GM12872 (cell line): ENCODE measurements at regions not wholly inside any gene's neighbourhood (a gene's known extent, or its start where the extent isn't known, plus 50 kb on each side); places are given as distances from the start of the nearest gene placed in this dataset.

Experiments
- TF ChIP-seq, protein P1 (sequence below): IDR thresholded peaks from 3 replicates; pipeline ENCODE4 v1.5.1; 2011; ENCODE audit warnings: low read depth, mild to moderate bottlenecking, low read length, moderate library complexity; ENCODE audit not compliant: insufficient read depth

DNA sequence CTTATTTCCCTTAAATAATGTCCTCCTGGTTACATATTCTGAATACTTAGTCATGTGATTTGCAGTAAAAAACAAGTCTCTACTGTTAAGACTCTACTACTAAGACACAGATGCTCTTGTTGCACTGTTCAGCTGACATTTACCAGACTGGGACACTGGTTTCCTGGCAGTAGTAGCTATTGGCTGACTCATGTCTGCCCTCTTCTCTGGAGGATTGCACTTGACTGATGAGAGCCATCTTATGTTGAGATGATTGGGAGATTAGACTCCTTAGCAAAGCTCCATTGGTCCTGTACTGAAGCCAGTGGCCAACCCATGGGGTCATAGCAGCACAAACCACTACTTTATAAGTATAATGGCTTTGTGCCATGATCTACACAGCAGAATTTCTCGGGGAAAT is 1672.6 kb upstream of the PCDH20 start:
- TF ChIP-seq, protein P1, sequence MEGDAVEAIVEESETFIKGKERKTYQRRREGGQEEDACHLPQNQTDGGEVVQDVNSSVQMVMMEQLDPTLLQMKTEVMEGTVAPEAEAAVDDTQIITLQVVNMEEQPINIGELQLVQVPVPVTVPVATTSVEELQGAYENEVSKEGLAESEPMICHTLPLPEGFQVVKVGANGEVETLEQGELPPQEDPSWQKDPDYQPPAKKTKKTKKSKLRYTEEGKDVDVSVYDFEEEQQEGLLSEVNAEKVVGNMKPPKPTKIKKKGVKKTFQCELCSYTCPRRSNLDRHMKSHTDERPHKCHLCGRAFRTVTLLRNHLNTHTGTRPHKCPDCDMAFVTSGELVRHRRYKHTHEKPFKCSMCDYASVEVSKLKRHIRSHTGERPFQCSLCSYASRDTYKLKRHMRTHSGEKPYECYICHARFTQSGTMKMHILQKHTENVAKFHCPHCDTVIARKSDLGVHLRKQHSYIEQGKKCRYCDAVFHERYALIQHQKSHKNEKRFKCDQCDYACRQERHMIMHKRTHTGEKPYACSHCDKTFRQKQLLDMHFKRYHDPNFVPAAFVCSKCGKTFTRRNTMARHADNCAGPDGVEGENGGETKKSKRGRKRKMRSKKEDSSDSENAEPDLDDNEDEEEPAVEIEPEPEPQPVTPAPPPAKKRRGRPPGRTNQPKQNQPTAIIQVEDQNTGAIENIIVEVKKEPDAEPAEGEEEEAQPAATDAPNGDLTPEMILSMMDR, result no peak

GRCh38 chr13:63086286-63086685 is 1670.6 kb upstream of the PCDH20 start:
- TF ChIP-seq, protein P1, result no peak

DNA sequence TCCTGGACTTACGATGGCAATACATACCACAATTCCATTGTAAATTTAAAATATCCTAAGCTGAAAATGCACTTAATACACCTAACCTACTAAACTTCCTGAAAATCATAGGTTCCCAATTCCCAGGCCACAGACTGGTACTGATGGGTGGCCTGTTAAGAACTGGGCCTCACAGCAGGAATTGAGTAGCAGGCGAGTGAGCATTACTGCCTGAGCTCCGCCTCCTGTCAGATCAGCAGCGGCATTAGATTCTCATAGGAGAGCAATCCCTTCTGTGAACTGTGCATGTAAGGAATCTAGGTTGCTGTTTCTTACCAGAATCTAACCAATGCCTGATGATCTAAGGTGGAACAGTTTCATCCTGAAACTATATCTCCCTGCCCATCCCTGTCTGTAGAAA is 1670.2 kb upstream of the PCDH20 start:
- TF ChIP-seq, protein P1, result no peak

DNA sequence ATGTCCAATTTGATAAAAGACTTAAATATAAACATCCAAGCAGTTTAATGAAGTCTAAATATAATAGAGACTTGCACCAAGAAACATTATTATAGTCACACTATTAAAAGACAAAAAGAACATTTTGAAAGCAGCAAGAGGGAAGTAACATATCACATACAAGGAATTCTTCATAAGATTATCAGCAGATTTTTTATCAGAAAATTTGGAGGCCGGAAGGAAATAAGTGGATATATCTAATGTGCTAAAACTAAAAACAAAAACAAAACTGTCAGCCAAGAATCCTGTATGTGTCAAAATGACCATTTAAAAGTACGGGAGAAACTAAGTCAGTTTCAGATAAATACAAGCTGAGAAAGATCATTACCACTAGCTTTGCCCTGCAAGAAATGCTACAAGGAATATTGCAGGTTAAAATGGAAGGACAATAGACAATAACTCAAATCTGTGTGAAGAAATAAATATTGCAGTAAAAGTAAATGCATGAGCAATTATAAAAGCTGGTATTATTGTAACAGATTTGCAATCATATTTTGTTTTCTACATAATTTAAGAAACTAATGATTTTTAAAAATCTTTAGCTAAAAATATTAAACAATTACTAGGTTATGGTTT is 1665.9 kb upstream of the PCDH20 start:
- TF ChIP-seq, protein P1, result no peak

- TF ChIP-seq, protein P1, result no peak
These were observed 1659.5 kb upstream of the PCDH20 start for GRCh38 chr13:63075126-63075525.

- TF ChIP-seq, protein P1, result no peak
These were observed 1634.6 kb upstream of the PCDH20 start for GRCh38 chr13:63050287-63050686.

DNA sequence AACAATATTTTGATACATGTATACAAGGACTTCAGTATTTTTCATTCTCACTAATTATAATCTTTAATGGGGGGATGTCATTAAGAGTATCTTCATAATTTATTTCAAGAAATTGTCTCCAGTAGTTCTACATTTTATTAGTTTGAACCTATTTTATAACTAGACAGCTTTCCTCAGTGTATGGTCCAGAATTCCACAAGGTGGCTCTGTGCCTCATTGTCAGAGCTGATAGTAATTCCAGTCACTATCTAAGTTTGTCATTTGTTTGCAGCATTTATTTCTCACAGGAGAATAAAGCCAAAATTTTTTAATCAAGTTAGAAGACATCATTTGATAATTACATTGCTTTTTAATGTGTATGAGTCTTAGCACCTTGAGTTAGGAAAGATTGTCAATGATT is 1633.0 kb upstream of the PCDH20 start:
- TF ChIP-seq, protein P1, result no peak
